DND-41 (cell line): ENCODE measurements at regions not wholly inside any gene's neighbourhood (a gene's known extent, or its start where the extent isn't known, plus 50 kb on each side); places are given as distances from the start of the nearest gene placed in this dataset.

ENCODE experiments used
- ATAC-seq: fragments of 200-7000 bp; cut with Tn5 transposase; 3 replicates; pipeline ENCODE4 v1.9.1; 2021; ENCODE audit warnings: low read depth; ENCODE audit not compliant: insufficient read depth
- DNase-seq: peaks from one replicate; pipeline ENCODE4 v3.0.0-alpha.2; 2020
- H2AFZ ChIP-seq: 2 replicates; pipeline ENCODE4 v1.6.0; 2012; ENCODE audit warnings: low read depth, low read length
- H3K27ac ChIP-seq: 2 replicates; pipeline ENCODE4 v1.5.1; 2012; ENCODE audit warnings: low read length, inconsistent platforms
- H3K27me3 ChIP-seq: fragments of 200-600 bp; sonication (generic); 2 replicates; pipeline ENCODE4 v1.6.0; 2012; ENCODE audit warnings: low read length, mild to moderate bottlenecking, inconsistent platforms; ENCODE audit not compliant: insufficient read depth, poor library complexity
- H3K36me3 ChIP-seq: 2 replicates; pipeline ENCODE4 v1.5.1; 2012; ENCODE audit warnings: low read length, inconsistent platforms; ENCODE audit not compliant: insufficient read depth
- H3K4me1 ChIP-seq: 2 replicates; pipeline ENCODE4 v1.5.1; 2012; ENCODE audit warnings: mild to moderate bottlenecking, low read length; ENCODE audit not compliant: insufficient read depth
- H3K4me2 ChIP-seq: 2 replicates; pipeline ENCODE4 v1.6.0; 2012; ENCODE audit warnings: mild to moderate bottlenecking, moderate library complexity, low read length, inconsistent platforms; ENCODE audit not compliant: insufficient read depth
- H3K4me3 ChIP-seq, 2 experiments: fragments of 200-600 bp in 1 of 2; shearing (Covaris generic) in 1 of 2; 2 replicates each; pipeline ENCODE4 v1.5.1; 2012 to 2016; ENCODE audit warnings: inconsistent platforms in 2 of 2, low read length in 2 of 2, mild to moderate bottlenecking in 2 of 2, low read depth in 1 of 2, moderate library complexity in 1 of 2
- H3K79me2 ChIP-seq: 2 replicates; pipeline ENCODE4 v1.6.0; 2012; ENCODE audit warnings: low read length, inconsistent platforms; ENCODE audit not compliant: insufficient read depth
- H3K9ac ChIP-seq: 2 replicates; pipeline ENCODE4 v1.6.0; 2012; ENCODE audit warnings: low read depth, mild to moderate bottlenecking, inconsistent platforms, low read length, moderate library complexity
- H3K9me3 ChIP-seq: 2 replicates; pipeline ENCODE4 v1.5.1; 2012; ENCODE audit warnings: low read length, moderate library complexity, mild to moderate bottlenecking, inconsistent platforms; ENCODE audit not compliant: insufficient read depth, severe bottlenecking
- H4K20me1 ChIP-seq: 2 replicates; pipeline ENCODE4 v1.6.0; 2012; ENCODE audit warnings: low read length; ENCODE audit not compliant: insufficient read depth
- CTCF ChIP-seq: IDR thresholded peaks from 2 replicates; pipeline ENCODE4 v1.5.1; 2012; ENCODE audit warnings: borderline replicate concordance, low read length, moderate library complexity, mild to moderate bottlenecking; ENCODE audit not compliant: poor library complexity, severe bottlenecking; ENCODE audit errors: extremely low read depth
- EZH2 ChIP-seq: IDR thresholded peaks from 3 replicates; pipeline ENCODE4 v1.6.1; 2012; ENCODE audit warnings: borderline replicate concordance, low read depth, mild to moderate bottlenecking, moderate library complexity, low read length, inconsistent platforms; ENCODE audit not compliant: severe bottlenecking

GRCh38 chr4:12707381-12708175 is 776.6 kb downstream of the RAB28 start:
- Histone ChIP-seq H3K4me1 (no peaks in the 10 kb centered on the region), H3K4me2 (no peak overlapping the region), H3K4me3 (no peak overlapping the region), H4K20me1 (no peaks in the 10 kb centered on the region), H3K79me2 (no peaks in the 10 kb centered on the region), H3K9me3 (no peaks in the 10 kb centered on the region), H3K9ac (no peak overlapping the region), H2AFZ (no peak overlapping the region), H3K36me3 (no peaks in the 10 kb centered on the region), H3K27me3 (no peaks in the 10 kb centered on the region), H3K27ac (no peak overlapping the region)
- no peak for ATAC-seq
- DNase-seq = no peak
- TF ChIP-seq EZH2 (no peak), CTCF (no peak)

- no peaks in the 10 kb centered on the region for H4K20me1 ChIP-seq
- no peaks in the 10 kb centered on the region for H3K36me3 ChIP-seq
- H3K79me2 ChIP-seq = no peaks in the 10 kb centered on the region
- H3K27me3 ChIP-seq = no peaks in the 10 kb centered on the region
- H3K27ac ChIP-seq = no peak overlapping the region
- H3K4me2 ChIP-seq = no peak overlapping the region
- DNase-seq (no peak), ATAC-seq (no peak)
- no peak for TF ChIP-seq EZH2
- TF ChIP-seq CTCF = no peak
- no peak overlapping the region for H3K4me3 ChIP-seq
- H2AFZ ChIP-seq = no peak overlapping the region
- no peaks in the 10 kb centered on the region for H3K9me3 ChIP-seq
- no peaks in the 10 kb centered on the region for H3K4me1 ChIP-seq
- H3K9ac ChIP-seq = no peak overlapping the region
These were observed 781.1 kb downstream of the RAB28 start for GRCh38 chr4:12703036-12703435.

GRCh38 chr4:12701384-12701783 is 782.8 kb downstream of the RAB28 start:
- H3K79me2 ChIP-seq = no peaks in the 10 kb centered on the region
- H2AFZ ChIP-seq = no peak overlapping the region
- no peak for ATAC-seq
- no peaks in the 10 kb centered on the region for H3K4me1 ChIP-seq
- no peak for TF ChIP-seq EZH2
- TF ChIP-seq CTCF = no peak
- no peaks in the 10 kb centered on the region for H3K27me3 ChIP-seq
- no peak overlapping the region for H3K9ac ChIP-seq
- H3K9me3 ChIP-seq = no peaks in the 10 kb centered on the region
- no peak overlapping the region for H3K27ac ChIP-seq
- no peak overlapping the region for H3K4me2 ChIP-seq
- no peak overlapping the region for H3K4me3 ChIP-seq
- H4K20me1 ChIP-seq = no peaks in the 10 kb centered on the region
- H3K36me3 ChIP-seq = no peaks in the 10 kb centered on the region
- DNase-seq = no peak
